EH (cell line): ENCODE measurements at regions not wholly inside any gene's neighbourhood (a gene's known extent, or its start where the extent isn't known, plus 50 kb on each side); places are given as distances from the start of the nearest gene placed in this dataset.
"Not testable (repeated sequence)": the region's sequence is repeated elsewhere in the genome, so short reads cannot be mapped to it uniquely, and the experiment has no call there.

Experiments
- DNase-seq: peaks from one replicate; pipeline ENCODE4 v3.0.0-alpha.2; 2015; ENCODE audit warnings: low read depth

- no peak for DNase-seq
These were observed 173.3 kb downstream of the PTPRU start for GRCh38 chr1:29409616-29410015.

GRCh38 chr1:29408831-29409605 is 172.7 kb downstream of the PTPRU start:
- no peak for DNase-seq

- DNase-seq: no peak
These were observed 170.5 kb downstream of the PTPRU start for GRCh38 chr1:29406814-29407213.

- not testable (repeated sequence) for DNase-seq
These were observed 163.9 kb downstream of the PTPRU start for GRCh38 chr1:29400203-29400602.

- no peak for DNase-seq
These were observed 163.1 kb downstream of the PTPRU start for GRCh38 chr1:29399465-29399864.

- no peak for DNase-seq
These were observed 162.1 kb downstream of the PTPRU start for GRCh38 chr1:29398431-29398830.

- DNase-seq: no peak
These were observed 161.7 kb downstream of the PTPRU start for GRCh38 chr1:29397981-29398380.

GRCh38 chr1:29397256-29397590 is 160.9 kb downstream of the PTPRU start:
- DNase-seq: no peak

- peak; percentile 13 for DNase-seq
These were observed 160.3 kb downstream of the PTPRU start for GRCh38 chr1:29396438-29397255.

- DNase-seq: no peak
These were observed 159.6 kb downstream of the PTPRU start for GRCh38 chr1:29395736-29396437.

- DNase-seq: no peak
These were observed 158.4 kb downstream of the PTPRU start for GRCh38 chr1:29394521-29395225.

GRCh38 chr1:29393451-29393826 is 157.1 kb downstream of the PTPRU start:
- no peak for DNase-seq

- no peak for DNase-seq
These were observed 156.4 kb downstream of the PTPRU start for GRCh38 chr1:29392486-29393450.

- no peak for DNase-seq
These were observed 155.7 kb downstream of the PTPRU start for GRCh38 chr1:29392036-29392435.

- no peak for DNase-seq
These were observed 155.1 kb downstream of the PTPRU start for GRCh38 chr1:29391362-29391880.

- no peak for DNase-seq
These were observed 154.4 kb downstream of the PTPRU start for GRCh38 chr1:29390491-29391361.

- no peak for DNase-seq
These were observed 153.8 kb downstream of the PTPRU start for GRCh38 chr1:29390075-29390474.

GRCh38 chr1:29389533-29390041 is 153.3 kb downstream of the PTPRU start:
- DNase-seq: no peak

- DNase-seq: no peak
These were observed 152.6 kb downstream of the PTPRU start for GRCh38 chr1:29388884-29389283.

- DNase-seq: no peak
These were observed 151.8 kb downstream of the PTPRU start for GRCh38 chr1:29388170-29388569.
